Pancreas (tissue), 10 donors: ENCODE measurements at regions not wholly inside any gene's neighbourhood (a gene's known extent, or its start where the extent isn't known, plus 50 kb on each side); places are given as distances from the start of the nearest gene placed in this dataset.

Source experiments
- ATAC-seq, 4 donors: fragments of 200-7000 bp; cut with Tn5 transposase; one replicate each; pipeline versions ENCODE4 v1.8.0 to v1.9.1; 2020; ENCODE audit warnings: mild to moderate bottlenecking in 4 of 4, moderate library complexity in 4 of 4
- DNase-seq, 6 donors: peaks; one replicate each; pipeline ENCODE4 v3.0.0-alpha.2; 2020
- FAIRE-seq: peaks from 2 replicates; lab custom pipeline; 2012; peaks lifted over from hg19 to GRCh38; lab: Jason Lieb, UNC
- H3K27ac ChIP-seq, 4 donors: fragments of 200-600 bp; sonication (generic); 1 replicate in 3 of 4; 2 replicates in 1 of 4; pipeline versions ENCODE4 v1.5.0 to v1.8.0; 2020
- H3K27me3 ChIP-seq, 4 donors: fragments of 200-600 bp; one replicate each; pipeline ENCODE4 v1.8.0; 2021
- H3K36me3 ChIP-seq, 3 donors: fragments of 200-600 bp; sonication (generic) in 1 of 3; one replicate each; pipeline versions ENCODE4 v1.5.0 to v1.8.0; 2020 to 2021
- H3K4me1 ChIP-seq, 3 donors: fragments of 200-600 bp; one replicate each; pipeline ENCODE4 v1.8.0; 2021
- H3K4me3 ChIP-seq, 4 donors: fragments of 200-600 bp; sonication (generic) in 2 of 4; one replicate each; pipeline versions ENCODE4 v1.5.0 to v1.8.0; 2020 to 2021
- H3K9me3 ChIP-seq, 4 donors: fragments of 200-600 bp; one replicate each; pipeline ENCODE4 v1.8.0; 2021
- WGBS, 2 donors: extraction: QIAGEN DNeasy Blood & Tissue Kit; methylation state at CpG; one replicate each; pipeline ENCODE4 v1.1.7; 2013; 5-methylcytosine and 5-hydroxymethylcytosine counted together
- intact Hi-C, 3 donors: fragments of 100-400 bp; cut with DNase I; formaldehyde crosslinking; loops; one replicate each; pipeline versions ENCODE4 v1.11.1 to v1.14.2; 2022
- TF ChIP-seq, protein P1 (sequence below), 4 donors: fragments of 200-600 bp; sonication (generic) in 3 of 4; IDR thresholded peaks; one replicate each; pipeline versions ENCODE4 v1.5.0 to v1.8.0; 2021; ENCODE audit warnings: antibody characterized with exemption in 4 of 4
- donor health status: healthy with polysubstance abuse.
- donor health status: DM: no; HTN: no; CAD: no; lungs with moderate emphysema.
- donor health status: DM: no; HTN: no; CAD: no.
- donor health status: control.
- donor health status: control.
- donor health status: Bipolar disorder and iron deficiency.
- donor health status: DM: yes; HTN: yes; CAD: no.
- donor health status: DM: no; HTN: no; CAD: no.
- donor health status: DM: no; HTN: no; CAD: no.
- donor health status: DM: yes; HTN: yes; CAD: no.

- 32 to 35% methylated on average over 3 of the region's 3 CpGs for WGBS, 2 donors
- ATAC-seq: peak in 2 of 4 donors; percentile 24 to 26
- Histone ChIP-seq H3K27ac (no peak overlapping the region), H3K4me3 (no peak overlapping the region), H3K27me3 (no peaks in the 10 kb centered on the region), H3K4me1 (peaks cover 0 to 1% (median 0%) of the 10 kb centered on the region in 3 donors), H3K36me3 (no peaks in the 10 kb centered on the region), H3K9me3 (no peaks in the 10 kb centered on the region)
- TF ChIP-seq, protein P1, sequence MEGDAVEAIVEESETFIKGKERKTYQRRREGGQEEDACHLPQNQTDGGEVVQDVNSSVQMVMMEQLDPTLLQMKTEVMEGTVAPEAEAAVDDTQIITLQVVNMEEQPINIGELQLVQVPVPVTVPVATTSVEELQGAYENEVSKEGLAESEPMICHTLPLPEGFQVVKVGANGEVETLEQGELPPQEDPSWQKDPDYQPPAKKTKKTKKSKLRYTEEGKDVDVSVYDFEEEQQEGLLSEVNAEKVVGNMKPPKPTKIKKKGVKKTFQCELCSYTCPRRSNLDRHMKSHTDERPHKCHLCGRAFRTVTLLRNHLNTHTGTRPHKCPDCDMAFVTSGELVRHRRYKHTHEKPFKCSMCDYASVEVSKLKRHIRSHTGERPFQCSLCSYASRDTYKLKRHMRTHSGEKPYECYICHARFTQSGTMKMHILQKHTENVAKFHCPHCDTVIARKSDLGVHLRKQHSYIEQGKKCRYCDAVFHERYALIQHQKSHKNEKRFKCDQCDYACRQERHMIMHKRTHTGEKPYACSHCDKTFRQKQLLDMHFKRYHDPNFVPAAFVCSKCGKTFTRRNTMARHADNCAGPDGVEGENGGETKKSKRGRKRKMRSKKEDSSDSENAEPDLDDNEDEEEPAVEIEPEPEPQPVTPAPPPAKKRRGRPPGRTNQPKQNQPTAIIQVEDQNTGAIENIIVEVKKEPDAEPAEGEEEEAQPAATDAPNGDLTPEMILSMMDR (IDR thresholded peaks at IDR 0.05): no peak
- no peak for DNase-seq
- intact Hi-C loops: no loop called here
- no peak for FAIRE-seq
Observed at GRCh38 chr10:110415809-110416208, 81.9 kb upstream of the DUSP5 start.

DNA sequence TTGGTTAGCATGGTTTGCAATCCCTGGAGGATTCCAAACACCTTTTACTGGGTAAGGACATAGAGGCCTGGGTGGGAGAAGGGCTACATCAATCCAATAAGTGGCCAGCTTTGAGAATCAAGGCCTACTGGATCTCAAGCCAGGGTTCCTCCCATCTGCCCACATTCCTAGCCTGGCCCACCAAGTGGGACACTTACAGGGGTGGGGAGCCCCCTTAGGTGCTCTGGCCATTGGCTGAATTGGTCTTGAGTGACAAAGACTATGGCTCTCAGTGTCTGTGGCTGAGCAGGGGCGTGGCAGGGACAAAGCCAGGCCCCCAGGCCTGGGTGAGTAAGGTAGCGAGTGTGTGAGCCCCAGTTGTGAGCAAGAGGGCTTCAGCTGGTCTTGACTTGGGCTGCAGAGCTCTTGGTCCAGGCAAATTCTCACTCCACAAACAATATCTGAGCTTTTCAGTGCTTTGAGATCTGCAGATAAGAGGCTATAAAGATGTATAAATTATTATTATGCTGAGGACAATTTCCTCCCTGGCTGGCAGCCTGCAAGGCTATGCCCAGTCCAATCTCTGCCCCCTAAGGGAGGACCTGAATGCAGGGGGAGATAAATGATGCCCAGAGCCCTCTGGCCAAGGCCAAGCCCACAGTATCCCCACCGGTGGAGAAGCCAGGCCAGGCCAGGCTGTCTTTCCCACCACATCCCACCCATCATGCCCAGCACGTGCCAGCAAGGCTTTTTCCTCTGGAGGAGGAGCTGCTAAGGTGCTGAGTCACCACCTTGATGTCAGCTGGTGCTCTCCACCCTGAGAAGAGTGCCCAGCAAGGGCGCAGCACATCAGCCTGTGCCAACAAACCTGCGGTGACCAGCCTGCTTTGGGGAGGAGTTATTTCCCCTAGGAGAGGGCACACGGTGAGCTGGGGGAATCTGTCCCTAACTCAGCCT, 80.7 kb upstream of the DUSP5 start:
- Histone ChIP-seq H3K27ac (no peak overlapping the region), H3K9me3 (no peaks in the 10 kb centered on the region), H3K27me3 (no peaks in the 10 kb centered on the region), H3K4me1 (no peaks in the 10 kb centered on the region), H3K4me3 (no peak overlapping the region), H3K36me3 (no peaks in the 10 kb centered on the region)
- TF ChIP-seq, protein P1 (IDR thresholded peaks at IDR 0.05): no peak
- peak in 2 of 4 donors; percentile 27 to 46 for ATAC-seq
- intact Hi-C loops: no loop called here
- DNase-seq: no peak
- 74 to 80% methylated on average over 7 of the region's 7 CpGs for WGBS, 2 donors
- no peak for FAIRE-seq

GRCh38 chr10:110418218-110418617, 79.5 kb upstream of the DUSP5 start:
- Histone ChIP-seq H3K27me3 (no peaks in the 10 kb centered on the region), H3K4me1 (no peaks in the 10 kb centered on the region), H3K27ac (no peak overlapping the region), H3K4me3 (no peak overlapping the region), H3K9me3 (no peaks in the 10 kb centered on the region), H3K36me3 (no peaks in the 10 kb centered on the region)
- TF ChIP-seq, protein P1 (IDR thresholded peaks at IDR 0.05): no peak
- intact Hi-C loops: no loop called here
- ATAC-seq (no peak), FAIRE-seq (no peak), DNase-seq (no peak)
- 75 to 79% methylated on average over 6 of the region's 6 CpGs for WGBS, 2 donors

GRCh38 chr10:110419265-110419664, 78.4 kb upstream of the DUSP5 start:
- ATAC-seq: no peak
- WGBS, 2 donors: 85 to 89% methylated on average over 5 of the region's 5 CpGs
- no peaks in the 10 kb centered on the region for H3K4me1 ChIP-seq

More at GRCh38 chr10:110419265-110419664, 78.4 kb upstream of the DUSP5 start:
- FAIRE-seq (no peak), DNase-seq (no peak)
- Histone ChIP-seq H3K27me3 (no peaks in the 10 kb centered on the region), H3K27ac (no peak overlapping the region), H3K36me3 (no peaks in the 10 kb centered on the region), H3K9me3 (no peaks in the 10 kb centered on the region), H3K4me3 (no peak overlapping the region)
- TF ChIP-seq, protein P1 (IDR thresholded peaks at IDR 0.05): no peak
- intact Hi-C loops: no loop called here
